SW480 (cell line): ENCODE measurements at regions not wholly inside any gene's neighbourhood (a gene's known extent, or its start where the extent isn't known, plus 50 kb on each side); places are given as distances from the start of the nearest gene placed in this dataset.

Experiments used
- DNase-seq: peaks from one replicate; pipeline ENCODE4 v3.0.0-alpha.2; 2016; ENCODE audit warnings: low spot score

- DNase-seq: no peak
These were observed 104.2 kb upstream of the IER5L start for GRCh38 chr9:129282272-129282671.

- no peak for DNase-seq
These were observed 103.6 kb upstream of the IER5L start for GRCh38 chr9:129281506-129282145.

- DNase-seq: no peak
These were observed 102.7 kb upstream of the IER5L start for GRCh38 chr9:129280623-129281271.

GRCh38 chr9:129280236-129280622 is 102.2 kb upstream of the IER5L start:
- DNase-seq: no peak

GRCh38 chr9:129278391-129279237 is 100.6 kb upstream of the IER5L start:
- DNase-seq: peak; percentile 85

GRCh38 chr9:129276486-129277230 is 98.6 kb upstream of the IER5L start:
- no peak for DNase-seq

GRCh38 chr9:129275626-129276247 is 97.7 kb upstream of the IER5L start:
- DNase-seq: no peak

- DNase-seq: no peak
These were observed 96.1 kb upstream of the IER5L start for GRCh38 chr9:129273941-129274684.

- DNase-seq: no peak
These were observed 95.3 kb upstream of the IER5L start for GRCh38 chr9:129273136-129273895.

GRCh38 chr9:129272348-129273025 is 94.4 kb upstream of the IER5L start:
- no peak for DNase-seq

GRCh38 chr9:129270903-129271431 is 92.9 kb upstream of the IER5L start:
- peak; percentile 67 for DNase-seq

GRCh38 chr9:129270205-129270604 is 92.1 kb upstream of the IER5L start:
- DNase-seq: no peak

GRCh38 chr9:129267141-129267540 is 89.1 kb upstream of the IER5L start:
- DNase-seq: no peak

GRCh38 chr9:129266536-129266935 is 88.5 kb upstream of the IER5L start:
- no peak for DNase-seq

- DNase-seq: peak; percentile 25
These were observed 86.3 kb upstream of the IER5L start for GRCh38 chr9:129264388-129264787.

- no peak for DNase-seq
These were observed 85.8 kb upstream of the IER5L start for GRCh38 chr9:129263836-129264235.

- no peak for DNase-seq
These were observed 84.2 kb upstream of the IER5L start for GRCh38 chr9:129262261-129262660.

GRCh38 chr9:129259375-129259774 is 81.3 kb upstream of the IER5L start:
- DNase-seq: no peak

GRCh38 chr9:129258823-129259301 is 80.8 kb upstream of the IER5L start:
- no peak for DNase-seq
